Hematopoietic multipotent progenitor cell (in vitro differentiated cells): ENCODE measurements at regions not wholly inside any gene's neighbourhood (a gene's known extent, or its start where the extent isn't known, plus 50 kb on each side); places are given as distances from the start of the nearest gene placed in this dataset.
"Not testable (repeated sequence)": the region's sequence is repeated elsewhere in the genome, so short reads cannot be mapped to it uniquely, and the experiment has no call there.

ENCODE experiments used
- DNase-seq, 3 donors: peaks; one replicate each; pipeline ENCODE4 v3.0.0-alpha.2; 2011 to 2015; ENCODE audit warnings: low read depth in 2 of 3, low spot score in 2 of 3

DNA sequence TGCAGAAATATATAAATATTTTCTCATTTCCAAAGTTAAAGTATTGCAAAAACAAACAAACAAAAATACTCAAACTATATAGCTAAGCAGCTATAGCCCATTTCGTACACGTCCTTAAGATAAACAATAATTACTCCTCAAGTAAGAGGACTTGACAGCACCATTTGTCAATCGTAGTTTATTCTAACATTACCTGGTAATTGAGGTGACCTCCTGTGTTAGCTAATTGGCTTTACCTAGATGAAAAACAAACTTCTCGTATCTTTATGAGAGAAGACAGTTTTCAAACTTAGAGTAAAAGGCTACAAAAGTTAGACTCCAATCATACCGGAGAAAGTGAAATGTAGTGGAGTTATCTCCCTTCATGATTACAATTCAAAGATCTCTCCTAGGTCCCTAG is 1876.1 kb upstream of the PCDH20 start:
- no peak for DNase-seq

DNA sequence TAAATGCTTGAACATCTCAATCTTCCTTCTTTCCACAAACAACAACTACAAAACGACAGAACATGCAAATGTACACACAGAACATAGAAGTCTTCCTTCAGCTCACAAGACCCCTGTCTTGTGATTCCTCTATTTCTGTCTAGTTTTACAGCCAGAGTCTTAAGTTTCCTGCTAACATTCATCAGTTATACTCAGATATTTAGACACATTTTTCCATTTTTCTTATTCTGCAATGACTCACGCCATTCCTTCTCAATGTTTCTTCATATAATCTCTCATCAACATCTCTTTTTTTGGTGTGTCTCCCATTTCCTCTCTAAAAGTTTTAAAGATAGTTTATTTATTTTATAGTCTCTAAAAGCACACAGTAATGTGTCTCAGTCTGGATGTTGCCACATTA is 1872.9 kb upstream of the PCDH20 start:
- no peak for DNase-seq

DNA sequence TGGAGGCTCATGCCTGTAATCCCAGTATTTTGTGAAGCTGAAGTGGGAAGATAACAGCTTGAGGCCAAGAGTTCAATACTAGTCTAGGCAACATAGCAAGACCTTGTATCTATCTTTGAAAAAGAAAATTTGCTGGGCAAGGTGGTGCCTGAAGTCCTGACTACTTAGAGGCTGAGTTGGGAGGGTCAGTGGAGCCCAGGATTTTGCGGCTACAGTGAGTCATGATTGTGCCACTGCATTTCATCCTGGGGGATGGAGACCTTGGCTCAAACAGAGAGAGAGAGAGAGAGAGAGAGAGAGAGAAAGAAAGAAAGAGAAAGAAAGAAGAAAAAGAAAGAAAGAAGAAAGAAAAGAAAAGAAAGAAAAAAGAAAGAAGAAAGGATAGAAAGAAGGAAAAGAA is 1872.3 kb upstream of the PCDH20 start:
- DNase-seq, result no peak

DNA sequence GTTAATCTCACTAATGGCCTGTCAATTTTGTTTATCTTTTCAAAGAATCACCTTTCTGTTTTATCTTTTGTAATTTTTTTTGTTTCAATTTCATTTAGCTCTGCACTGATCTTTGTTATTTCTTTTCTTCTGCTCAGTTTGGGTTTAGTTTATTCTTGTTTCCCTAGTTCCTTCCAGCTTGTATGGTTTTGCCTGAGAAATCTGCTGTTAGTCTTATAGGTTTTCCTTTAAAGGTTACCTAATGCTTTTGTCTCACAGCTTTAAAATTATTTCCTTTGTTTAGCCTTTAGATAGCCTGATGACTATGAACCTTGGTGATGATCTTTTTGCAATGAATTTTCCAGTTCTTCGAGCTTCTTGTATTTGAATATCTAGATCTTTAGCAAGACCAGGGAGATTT is 1869.8 kb upstream of the PCDH20 start:
- no peak for DNase-seq

DNA sequence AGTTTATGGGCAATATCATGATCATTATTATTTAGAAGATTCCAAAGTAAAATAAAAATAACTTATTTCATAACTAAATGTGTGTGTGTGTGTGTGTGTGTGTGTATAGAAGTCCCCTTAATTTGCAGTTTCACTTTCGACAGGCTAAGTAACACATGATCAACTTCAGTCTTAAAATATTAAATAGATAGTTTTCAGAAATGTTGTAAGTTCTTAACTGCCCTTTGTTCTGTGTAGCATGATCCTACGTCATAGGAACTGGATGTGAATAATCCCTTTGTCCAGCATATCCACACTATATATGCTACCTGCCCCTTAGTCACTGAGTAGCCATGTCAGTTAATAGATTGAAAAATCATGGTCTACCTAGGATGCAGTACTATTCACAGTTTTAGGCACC is 1863.5 kb upstream of the PCDH20 start:
- no peak for DNase-seq

DNA sequence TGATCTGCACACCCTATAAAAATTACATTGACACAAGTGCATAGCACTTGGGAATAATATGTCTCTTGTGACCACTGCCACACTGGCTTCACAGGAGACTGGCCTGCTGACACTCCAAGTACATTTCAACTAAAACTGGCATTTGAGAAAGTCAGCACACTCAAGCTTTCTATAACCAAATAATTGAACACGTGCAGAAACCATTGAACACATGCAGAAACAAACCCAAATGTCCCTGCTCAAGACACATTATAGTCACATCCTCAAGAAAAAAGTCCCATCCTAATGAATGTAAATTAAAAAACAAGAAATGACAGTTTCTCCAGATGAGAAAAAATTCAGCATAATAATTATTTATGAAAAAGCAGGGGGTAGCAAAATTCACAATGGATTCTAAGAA is 1859.1 kb upstream of the PCDH20 start:
- no peak for DNase-seq

DNA sequence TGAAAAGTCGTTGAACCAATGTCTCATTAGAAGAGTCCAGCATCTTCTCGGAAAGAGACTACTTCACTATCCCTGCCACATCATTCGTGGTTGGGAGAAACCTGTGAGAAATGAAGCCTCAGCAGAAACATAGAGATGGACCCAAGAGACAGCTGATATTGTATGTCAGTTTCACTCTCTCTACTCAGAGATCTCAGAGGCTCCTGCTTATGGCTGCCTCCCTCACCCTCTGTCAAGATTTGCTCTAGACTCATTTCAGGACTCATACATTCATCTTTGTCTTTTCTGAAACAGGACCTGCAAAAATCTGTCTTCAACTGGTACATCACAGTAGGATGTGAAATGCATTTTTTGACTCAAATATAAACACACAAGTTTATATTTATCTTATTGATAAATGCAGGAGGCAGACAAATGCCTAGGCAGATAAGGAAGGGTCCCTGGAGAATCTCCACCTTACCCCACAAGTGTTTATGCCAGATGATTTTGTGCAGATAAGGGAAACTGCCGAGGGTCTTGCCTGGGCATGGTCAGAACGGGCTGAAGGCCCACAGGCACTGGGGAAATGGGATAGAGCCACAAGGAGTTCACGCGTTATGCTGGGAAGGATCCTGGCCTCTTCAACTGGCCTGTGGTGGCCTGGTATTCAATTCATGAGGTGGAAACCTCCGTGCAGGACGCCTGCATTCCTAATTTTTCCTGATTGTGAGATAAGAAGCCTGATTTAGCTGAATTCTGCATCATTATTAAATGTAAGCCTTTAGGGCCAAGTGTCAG is 1834.0 kb upstream of the PCDH20 start:
- DNase-seq, result no peak

DNA sequence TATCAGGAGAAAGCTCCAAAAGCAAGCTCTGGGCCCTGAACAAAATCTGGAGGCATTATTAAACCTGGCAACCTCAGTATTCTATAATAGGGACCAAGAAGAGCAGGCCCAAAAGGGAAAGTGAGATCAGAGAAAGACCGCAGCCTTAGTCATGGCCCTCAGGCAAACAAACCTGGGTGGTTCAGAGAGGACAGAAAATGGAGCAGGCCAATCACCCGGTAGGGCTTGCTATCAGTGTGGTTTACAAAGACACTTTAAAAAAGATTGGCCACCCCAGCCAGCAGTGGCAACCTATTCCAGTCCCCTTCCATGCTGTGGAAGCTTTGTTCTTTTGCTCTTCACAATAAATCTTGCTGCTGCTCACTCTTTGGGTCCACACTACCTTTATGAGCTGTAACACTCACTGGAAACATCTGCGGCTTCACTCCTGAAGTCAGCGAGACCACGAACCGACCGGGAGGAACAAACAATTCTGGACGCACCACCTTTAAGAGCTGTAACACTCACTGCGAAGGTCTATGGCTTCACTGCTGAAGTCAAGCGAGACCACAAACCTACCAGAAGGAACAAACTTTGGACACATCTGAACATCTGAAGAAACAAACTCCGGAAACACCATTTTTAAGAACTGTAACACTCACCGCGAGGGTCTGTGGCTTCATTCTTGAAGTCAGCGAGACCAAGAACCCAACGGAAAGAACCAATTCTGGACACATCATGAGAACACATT is 1821.2 kb upstream of the PCDH20 start:
- DNase-seq, result not testable (repeated sequence)

DNA sequence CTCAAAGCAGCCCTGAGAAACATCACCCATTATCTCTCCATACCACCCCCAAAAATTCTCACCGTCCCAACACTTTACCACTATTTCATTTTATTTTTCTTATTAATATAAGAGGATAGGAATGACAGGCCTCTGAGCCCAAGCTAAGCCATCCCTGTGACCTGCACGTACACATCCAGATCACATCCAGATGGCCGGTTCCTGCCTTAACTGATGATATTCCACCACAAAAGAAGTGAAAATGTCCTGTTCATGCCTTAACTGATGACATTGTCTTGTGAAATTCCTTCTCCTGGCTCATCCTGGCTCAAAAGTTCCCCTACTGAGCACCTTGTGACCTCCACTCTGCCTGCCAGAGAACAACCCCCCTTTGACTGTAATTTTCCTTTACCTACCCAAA is 1802.9 kb upstream of the PCDH20 start:
- DNase-seq, result not testable (repeated sequence)

DNA sequence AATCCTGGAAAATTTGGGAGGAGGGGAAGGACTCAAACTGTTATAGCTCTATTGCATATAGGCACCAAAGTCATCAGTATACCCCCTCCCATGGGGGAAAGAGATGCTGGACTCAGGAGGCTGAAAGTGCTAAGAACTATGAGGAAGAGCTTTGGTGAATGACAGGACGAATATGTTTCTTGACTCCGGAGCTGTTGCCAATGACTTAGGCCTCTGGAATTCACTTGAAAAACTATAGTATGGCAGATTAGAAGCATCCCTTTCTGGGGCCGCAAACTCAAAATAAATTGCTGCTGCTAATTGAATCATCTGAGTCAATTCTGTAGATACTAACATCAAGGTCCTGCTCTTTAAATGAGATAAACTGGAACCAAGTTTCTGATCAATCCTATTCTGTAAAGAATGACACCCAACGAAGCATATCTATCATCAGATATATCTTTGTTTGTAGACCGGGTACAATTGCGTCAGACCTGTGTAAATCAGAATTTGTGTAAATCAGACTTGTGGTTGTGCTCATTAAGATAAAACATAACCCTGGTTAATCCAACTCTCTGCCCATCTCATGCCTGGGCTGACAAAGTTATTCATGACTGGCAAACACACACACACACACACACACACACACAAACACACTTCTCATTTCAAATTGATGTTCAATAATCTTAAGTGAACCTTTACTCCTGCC is 1793.8 kb upstream of the PCDH20 start:
- no peak for DNase-seq

DNA sequence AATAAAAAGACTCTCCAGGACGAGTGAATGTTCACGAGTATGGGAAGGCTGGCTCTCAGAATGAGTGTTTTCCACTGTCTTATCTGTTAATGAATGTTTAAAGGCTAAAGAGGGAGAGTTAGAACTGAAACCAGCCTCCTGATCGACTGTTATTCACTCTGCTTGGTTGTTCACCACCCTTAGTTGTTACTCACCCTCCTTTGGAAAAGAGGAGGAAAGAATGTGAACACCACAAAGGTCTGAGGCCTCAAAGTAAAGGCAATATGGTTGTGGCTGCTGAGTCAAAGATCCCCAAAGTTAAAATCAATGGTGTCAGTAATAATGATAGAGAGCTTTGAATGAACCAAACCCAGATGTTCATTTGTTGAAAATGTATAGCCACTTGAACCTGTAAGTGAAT is 1793.2 kb upstream of the PCDH20 start:
- DNase-seq, result no peak

DNA sequence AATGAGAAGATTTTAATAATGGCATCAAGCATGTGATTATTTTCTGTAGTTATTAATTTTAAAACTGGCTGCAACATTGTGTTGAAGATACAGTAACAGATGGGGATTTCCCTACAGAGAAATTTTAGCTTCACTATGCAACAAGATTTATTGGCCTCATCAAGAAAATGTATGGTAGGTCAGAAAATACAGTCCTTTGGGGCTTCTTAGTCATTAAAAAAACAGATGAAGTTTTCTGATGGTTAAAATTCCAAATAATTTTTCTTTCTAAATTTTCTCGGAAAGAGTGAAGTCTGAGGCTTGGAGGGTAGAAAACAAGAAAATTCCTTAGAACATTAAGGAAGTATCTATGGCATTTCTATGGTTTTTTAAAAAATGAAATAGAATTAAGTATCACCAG is 1790.8 kb upstream of the PCDH20 start:
- DNase-seq, result no peak

DNA sequence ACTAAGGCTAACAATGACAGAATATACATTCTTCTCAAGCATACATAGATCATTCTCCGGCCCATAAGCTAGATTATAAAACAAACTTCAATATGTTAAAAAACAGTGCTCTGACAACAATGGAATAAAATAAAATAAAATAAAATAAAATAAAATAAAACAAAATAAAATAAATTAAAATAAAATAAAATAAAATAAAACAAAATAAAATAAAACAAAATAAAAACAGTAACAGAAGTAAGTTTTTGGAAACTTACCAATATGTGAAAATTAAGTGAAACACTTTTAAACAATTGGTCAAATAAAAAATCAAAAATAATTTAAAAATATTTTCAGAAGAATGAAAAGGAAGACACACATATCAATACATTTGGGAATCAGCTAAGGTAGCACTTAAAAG is 1785.8 kb upstream of the PCDH20 start:
- DNase-seq, result no peak

DNA sequence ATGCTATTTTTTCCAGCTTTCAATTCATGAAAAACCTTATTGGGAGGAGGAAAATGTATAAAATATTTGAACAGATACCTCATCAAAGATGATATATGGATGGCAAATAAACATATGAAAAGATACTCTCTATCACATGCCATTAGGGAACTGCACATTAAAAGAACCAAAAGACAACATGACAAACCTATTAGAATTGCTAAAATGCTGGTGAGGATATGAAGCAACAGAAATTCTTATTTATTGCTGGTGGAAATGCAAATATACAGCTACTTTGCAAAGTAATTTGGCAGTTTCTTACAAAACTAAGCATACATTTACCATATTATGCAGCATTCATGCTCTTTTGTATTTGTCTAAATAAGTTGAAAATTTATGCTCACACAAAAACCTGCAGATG is 1783.9 kb upstream of the PCDH20 start:
- DNase-seq, result no peak

DNA sequence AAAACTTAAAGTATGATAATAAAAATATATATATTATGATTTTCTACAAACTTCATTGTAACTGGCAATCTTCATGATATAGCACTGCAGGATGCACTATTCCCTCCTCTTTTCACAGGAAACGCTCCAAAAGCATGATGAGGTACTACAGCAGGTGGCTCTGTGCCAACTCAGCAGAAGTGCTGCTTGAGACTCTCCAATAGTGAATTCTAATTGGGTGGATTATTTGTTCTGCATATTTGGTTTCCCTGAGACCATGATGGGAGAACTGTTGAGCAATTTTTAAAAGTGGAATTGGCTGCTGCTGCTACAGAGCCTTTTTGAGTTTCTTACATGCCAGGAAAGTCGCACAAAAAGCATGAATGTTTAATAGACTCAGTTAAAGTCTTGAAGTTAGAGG is 1782.4 kb upstream of the PCDH20 start:
- DNase-seq, result no peak

DNA sequence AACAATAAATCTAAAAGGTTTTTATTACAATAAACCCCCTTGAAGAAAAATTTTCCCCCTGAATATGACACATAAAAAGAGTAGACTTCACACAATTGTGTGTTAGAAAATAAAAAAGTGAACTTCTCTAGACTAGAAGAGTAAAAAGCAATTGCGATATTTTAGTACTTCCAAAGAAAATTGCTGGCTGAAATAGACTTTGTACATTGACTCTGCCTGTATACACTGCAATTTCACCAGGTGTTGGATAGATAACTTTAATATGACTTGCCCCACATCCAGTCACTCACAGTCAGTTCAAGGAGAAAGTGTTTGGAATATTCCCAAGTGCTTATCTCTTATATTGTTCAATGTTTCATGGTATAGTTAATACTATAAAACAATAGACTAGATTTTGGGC is 1780.1 kb upstream of the PCDH20 start:
- DNase-seq, result no peak

DNA sequence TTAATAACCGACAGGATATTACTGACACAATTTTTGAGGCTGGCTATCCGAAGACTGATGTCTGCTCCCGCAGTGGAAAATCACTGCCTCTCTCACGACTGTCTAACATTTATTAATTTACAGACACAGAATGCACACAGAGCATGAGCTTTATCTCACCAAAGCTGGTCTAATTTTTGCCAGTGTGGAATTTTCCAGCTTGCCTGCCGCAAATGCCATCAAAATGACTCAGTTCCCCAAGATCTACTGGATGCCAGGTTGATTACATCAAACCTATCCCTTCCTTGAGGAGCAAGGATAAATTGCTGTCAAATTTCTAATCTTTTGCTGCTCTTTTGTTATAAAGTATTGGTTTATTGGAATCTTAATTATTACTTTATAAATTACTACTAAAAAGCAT is 1775.1 kb upstream of the PCDH20 start:
- DNase-seq, result no peak

DNA sequence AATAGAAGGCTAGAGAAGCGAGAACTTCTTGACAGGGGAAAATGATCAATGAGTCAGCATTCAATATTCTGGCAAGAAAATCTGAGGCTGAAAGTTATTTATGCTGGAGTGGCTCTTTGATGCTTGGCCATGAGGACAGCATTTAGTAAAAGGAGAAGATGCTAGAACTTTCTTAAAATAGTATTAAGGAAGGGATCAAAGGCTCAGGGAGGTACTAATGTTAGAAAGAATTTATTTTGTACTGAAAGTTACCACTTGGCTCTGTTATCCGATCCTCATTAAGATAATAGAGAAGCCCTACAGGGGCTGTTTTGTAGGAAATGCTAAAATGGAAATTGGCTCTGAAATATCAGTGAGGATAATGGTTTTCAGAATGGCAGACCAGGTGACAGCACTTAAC is 1774.6 kb upstream of the PCDH20 start:
- DNase-seq, result no peak

DNA sequence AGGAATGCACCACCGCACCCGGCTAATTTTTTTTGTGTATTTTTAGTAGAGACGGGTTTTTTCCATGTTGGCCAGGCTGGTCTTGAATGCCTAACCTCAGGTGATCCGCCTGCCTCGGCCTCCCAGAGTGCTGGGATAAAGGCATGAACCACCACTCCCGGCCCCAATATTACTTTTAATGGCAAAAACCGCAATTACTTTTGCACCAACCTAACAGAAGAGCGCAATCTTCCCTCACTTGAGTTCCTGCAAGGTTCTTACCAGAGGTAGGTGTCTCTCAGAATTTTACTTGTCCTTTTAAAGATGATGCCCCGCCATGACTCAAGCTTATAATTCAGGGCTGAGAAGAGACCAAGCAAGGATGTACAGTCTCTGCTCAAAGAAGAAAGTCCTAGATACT is 1774.1 kb upstream of the PCDH20 start:
- no peak for DNase-seq

DNA sequence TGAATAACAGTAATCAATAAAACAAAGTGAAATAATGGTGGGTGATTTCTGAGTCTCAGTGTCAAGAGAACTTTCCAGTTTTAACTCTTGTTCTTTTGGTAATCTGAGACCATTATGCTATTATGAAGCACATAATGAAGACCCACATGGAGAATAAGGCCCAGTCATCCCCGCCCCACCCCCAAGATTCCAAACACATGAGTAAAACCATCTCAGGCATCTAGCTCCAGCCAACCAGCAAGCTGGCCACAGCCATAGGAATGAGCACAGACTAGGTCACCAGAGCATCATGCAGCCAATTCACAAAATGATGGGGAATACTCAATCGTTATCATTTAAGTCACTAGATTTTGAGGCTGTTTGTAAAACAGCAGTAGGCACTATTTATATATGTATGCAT is 1769.0 kb upstream of the PCDH20 start:
- DNase-seq, result no peak

DNA sequence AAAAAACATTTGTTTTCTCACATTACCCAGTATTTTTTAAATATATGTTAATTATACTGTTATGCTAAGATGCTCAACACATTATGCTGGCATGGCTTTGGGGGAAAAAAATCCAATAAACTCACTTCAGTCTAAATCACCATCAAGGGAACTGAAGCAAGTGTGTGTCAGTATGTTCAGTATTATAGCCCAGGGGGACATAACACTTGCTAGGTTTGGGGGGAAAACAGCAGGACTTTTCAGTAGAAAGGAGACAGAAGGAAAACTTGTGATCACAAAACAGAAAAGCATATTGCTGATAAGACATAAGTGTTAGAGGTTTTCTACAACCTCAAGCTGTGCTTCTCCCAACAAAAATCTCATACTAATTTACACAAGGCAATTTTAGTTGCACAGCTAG is 1759.9 kb upstream of the PCDH20 start:
- no peak for DNase-seq
